Heart right ventricle (tissue), 16 donors: ENCODE measurements at regions not wholly inside any gene's neighbourhood (a gene's known extent, or its start where the extent isn't known, plus 50 kb on each side); places are given as distances from the start of the nearest gene placed in this dataset.
A peak's percentile ranks its signal among the peaks of the same experiment; 100 is the strongest.

Experiments
- ATAC-seq, 8 donors: fragments of 200-7000 bp; cut with Tn5 transposase; one replicate each; pipeline ENCODE4 v1.9.1; 2020; ENCODE audit warnings: mild to moderate bottlenecking in 8 of 8, moderate library complexity in 8 of 8, moderate number of reproducible peaks in 1 of 8
- DNase-seq, 2 donors: peaks; one replicate each; pipeline ENCODE4 v3.0.0-alpha.2; 2020
- H3K27ac ChIP-seq, 10 donors: fragments of 200-600 bp; sonication (generic) in 2 of 10; one replicate each; pipeline versions ENCODE4 v1.5.0 to v1.8.0; 2020 to 2022; ENCODE audit warnings: mild to moderate bottlenecking in 3 of 10
- H3K27me3 ChIP-seq, 7 donors: fragments of 200-600 bp; one replicate each; pipeline ENCODE4 v1.8.0; 2021 to 2022; ENCODE audit warnings: mild to moderate bottlenecking in 2 of 7
- H3K36me3 ChIP-seq, 9 donors: fragments of 200-600 bp; sonication (generic) in 1 of 9; one replicate each; pipeline versions ENCODE4 v1.5.0 to v1.8.0; 2020 to 2022; ENCODE audit warnings: mild to moderate bottlenecking in 2 of 9
- H3K4me1 ChIP-seq, 9 donors: fragments of 200-600 bp; sonication (generic) in 1 of 9; one replicate each; pipeline versions ENCODE4 v1.5.0 to v1.8.0; 2020 to 2022; ENCODE audit warnings: mild to moderate bottlenecking in 4 of 9
- H3K4me3 ChIP-seq, 10 donors: fragments of 200-600 bp; sonication (generic) in 2 of 10; one replicate each; pipeline versions ENCODE4 v1.5.0 to v1.8.0; 2020 to 2022; ENCODE audit warnings: mild to moderate bottlenecking in 7 of 10, moderate library complexity in 2 of 10
- H3K9me3 ChIP-seq, 11 donors: fragments of 200-600 bp in 10 of 11; sonication (generic) in 2 of 11; one replicate each; pipeline versions ENCODE4 v1.5.0 to v1.8.0; 2013 to 2022; ENCODE audit warnings: mild to moderate bottlenecking in 2 of 11, control low read depth in 1 of 11, moderate library complexity in 1 of 11
- WGBS, 2 donors: extraction: QIAGEN DNeasy Blood & Tissue Kit; methylation state at CpG; one replicate each; pipeline ENCODE4 v1.1.7; 2013; ENCODE audit warnings: inconsistent platforms in 1 of 2; 5-methylcytosine and 5-hydroxymethylcytosine counted together
- intact Hi-C, 10 donors: fragments of 100-400 bp; cut with DNase I; formaldehyde crosslinking; loops; one replicate each; pipeline versions ENCODE4 v1.11.1 to v1.14.2; 2022
- TF ChIP-seq, protein P1 (sequence below), 9 donors: fragments of 200-600 bp; sonication (generic) in 2 of 9; IDR thresholded peaks; one replicate each; pipeline versions ENCODE4 v1.5.0 to v1.8.0; 2021 to 2022; ENCODE audit warnings: antibody characterized with exemption in 9 of 9, mild to moderate bottlenecking in 5 of 9, moderate library complexity in 1 of 9
- donor health status: Arrhythmogenic right ventricular cardiomyopathy.
- donor health status: ischemic (EF 13 %, LVEDD 7.1; RV severe dilation, severe dysfunction).
- donor health status: healthy with polysubstance abuse.
- donor health status: DM: no; HTN: yes; CAD: no.
- donor health status: DM: no; HTN: no; CAD: no.
- donor health status: ischemic (EF 25% LVEDD 6.9; RV normal size, moderate dysfunction).
- donor health status: ischemic (EF 25% LVEDD 5.7; RV mildly dilated, moderate dysfunction).
- donor health status: healthy.
- donor health status: DM: yes; HTN: yes; CAD: no.
- donor health status: Ischemic cardiomyopathy.
- donor health status: ischemic (EF 35%, LVEDD 5.7; RV mildly dilated, moderate dysfunction).
- donor health status: nonischemic (EF 11% LVEDD 7.7; RV severe dilation, severe dysfunction).
- donor health status: DM: yes; HTN: yes; CAD: no.
- donor health status: PGD.
- donor health status: ischemic (EF 29% LVEDD 5.4; RV normal size, mild dysfunction).
- donor health status: nonischemic (EF 23%, LVEDD 6.1; RV moderate dilation, normal function).

DNA sequence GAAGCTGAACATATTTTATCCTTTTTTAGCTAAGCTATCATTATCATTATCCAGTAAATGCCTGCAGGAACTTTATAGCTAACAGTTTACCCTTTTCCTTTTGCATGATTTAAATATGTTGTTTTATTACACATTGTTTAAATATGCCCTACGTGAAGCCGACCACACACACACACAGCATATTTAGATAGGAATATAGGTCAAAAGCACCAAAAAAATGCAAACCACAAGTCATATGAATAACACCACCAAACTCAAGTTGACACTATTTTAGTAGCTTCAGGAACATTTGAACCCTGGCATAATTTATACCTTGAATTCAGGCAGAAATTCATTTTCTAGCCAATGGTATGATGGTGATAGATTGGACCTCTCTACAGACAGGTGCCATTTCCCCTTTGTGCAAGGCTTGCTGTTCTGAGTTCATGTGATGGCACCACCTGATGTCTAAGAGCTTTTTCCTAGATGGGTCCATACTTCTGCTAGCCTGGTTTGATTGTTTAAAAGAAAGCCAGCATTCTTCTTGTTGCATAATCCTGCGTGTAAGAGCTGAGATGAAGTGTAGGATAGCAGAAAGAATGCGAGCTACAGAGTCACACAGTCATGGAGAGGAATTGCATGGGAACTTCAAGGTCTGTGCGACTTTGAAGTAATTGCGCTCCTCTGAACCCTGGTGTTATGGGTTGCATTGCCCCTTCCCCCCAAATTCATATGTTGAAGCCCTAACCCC is 454.8 kb upstream of the SOX5 start:
- H3K36me3 ChIP-seq = no peaks in the 10 kb centered on the region
- no peak overlapping the region for H3K4me3 ChIP-seq
- H3K27me3 ChIP-seq = no peaks in the 10 kb centered on the region
- TF ChIP-seq, protein P1, sequence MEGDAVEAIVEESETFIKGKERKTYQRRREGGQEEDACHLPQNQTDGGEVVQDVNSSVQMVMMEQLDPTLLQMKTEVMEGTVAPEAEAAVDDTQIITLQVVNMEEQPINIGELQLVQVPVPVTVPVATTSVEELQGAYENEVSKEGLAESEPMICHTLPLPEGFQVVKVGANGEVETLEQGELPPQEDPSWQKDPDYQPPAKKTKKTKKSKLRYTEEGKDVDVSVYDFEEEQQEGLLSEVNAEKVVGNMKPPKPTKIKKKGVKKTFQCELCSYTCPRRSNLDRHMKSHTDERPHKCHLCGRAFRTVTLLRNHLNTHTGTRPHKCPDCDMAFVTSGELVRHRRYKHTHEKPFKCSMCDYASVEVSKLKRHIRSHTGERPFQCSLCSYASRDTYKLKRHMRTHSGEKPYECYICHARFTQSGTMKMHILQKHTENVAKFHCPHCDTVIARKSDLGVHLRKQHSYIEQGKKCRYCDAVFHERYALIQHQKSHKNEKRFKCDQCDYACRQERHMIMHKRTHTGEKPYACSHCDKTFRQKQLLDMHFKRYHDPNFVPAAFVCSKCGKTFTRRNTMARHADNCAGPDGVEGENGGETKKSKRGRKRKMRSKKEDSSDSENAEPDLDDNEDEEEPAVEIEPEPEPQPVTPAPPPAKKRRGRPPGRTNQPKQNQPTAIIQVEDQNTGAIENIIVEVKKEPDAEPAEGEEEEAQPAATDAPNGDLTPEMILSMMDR (IDR thresholded peaks at IDR 0.05) = no peak
- peaks cover 0 to 5% (median 0%) of the 10 kb centered on the region in 11 donors for H3K9me3 ChIP-seq
- intact Hi-C loops = loop anchor here in 1 of 10 donors (1.0 kb wide), 1 partner anchor 42 kb away; no protein-coding TSS in a partner anchor
- ATAC-seq = no peak
- 89 to 90% methylated on average over 6 of the region's 6 CpGs for WGBS, 2 donors
- H3K4me1 ChIP-seq = no peaks in the 10 kb centered on the region
- no peak for DNase-seq
- H3K27ac ChIP-seq = no peak overlapping the region

DNA sequence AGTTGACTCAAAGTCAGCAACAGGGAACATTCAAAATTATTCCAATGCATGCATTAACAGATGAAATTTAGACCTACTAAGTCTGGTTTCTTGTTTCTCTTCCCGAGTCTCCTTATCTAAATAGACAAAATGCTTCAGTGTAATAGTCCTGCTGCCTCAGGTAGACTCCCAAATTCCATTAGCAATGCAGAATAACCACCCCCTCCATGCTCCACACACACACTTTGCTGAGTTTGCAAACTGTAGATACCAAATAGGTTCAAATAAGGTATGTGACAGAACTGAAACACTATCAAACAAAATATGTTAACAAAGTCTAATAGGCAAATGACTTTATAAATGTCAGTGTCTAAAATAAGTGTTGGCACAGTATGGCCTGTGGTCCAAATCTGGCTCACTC is 451.1 kb upstream of the SOX5 start:
- no peak for ATAC-seq
- intact Hi-C loops = no loop called here
- TF ChIP-seq, protein P1 (IDR thresholded peaks at IDR 0.05) = no peak
- 68 to 72% methylated on average over 1 of the region's 1 CpG for WGBS, 2 donors
- Histone ChIP-seq H3K4me1 (no peaks in the 10 kb centered on the region), H3K27me3 (no peaks in the 10 kb centered on the region), H3K4me3 (no peak overlapping the region), H3K27ac (no peak overlapping the region), H3K9me3 (no peaks in the 10 kb centered on the region), H3K36me3 (no peaks in the 10 kb centered on the region)
- no peak for DNase-seq

DNA sequence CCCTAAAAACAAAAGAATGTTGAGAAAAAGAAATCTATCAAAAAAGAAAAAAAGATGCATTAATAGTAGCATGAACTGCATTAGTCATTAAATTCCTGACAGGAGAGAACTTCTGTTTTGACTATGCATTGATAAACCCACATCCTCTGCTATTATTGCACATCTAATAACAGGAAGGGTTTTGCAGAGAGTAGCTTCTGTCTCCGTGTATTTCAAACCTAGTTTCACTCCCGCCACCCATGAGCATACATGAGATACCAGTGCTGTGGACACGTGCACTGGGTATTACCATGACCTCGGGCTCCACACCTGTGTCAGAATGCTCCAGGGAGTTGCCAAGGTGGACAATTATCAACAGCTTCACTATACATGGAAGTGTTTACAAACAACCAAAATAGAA is 449.1 kb upstream of the SOX5 start:
- Histone ChIP-seq H3K4me1 (peaks cover 0 to 7% (median 0%) of the 10 kb centered on the region in 9 donors), H3K9me3 (no peaks in the 10 kb centered on the region), H3K36me3 (no peaks in the 10 kb centered on the region), H3K27ac (no peak overlapping the region), H3K4me3 (no peak overlapping the region), H3K27me3 (no peaks in the 10 kb centered on the region)
- WGBS, 2 donors = 77 to 83% methylated on average over 4 of the region's 4 CpGs
- intact Hi-C loops = no loop called here
- ATAC-seq (no peak), DNase-seq (no peak)
- TF ChIP-seq, protein P1 (IDR thresholded peaks at IDR 0.05) = no peak

DNA sequence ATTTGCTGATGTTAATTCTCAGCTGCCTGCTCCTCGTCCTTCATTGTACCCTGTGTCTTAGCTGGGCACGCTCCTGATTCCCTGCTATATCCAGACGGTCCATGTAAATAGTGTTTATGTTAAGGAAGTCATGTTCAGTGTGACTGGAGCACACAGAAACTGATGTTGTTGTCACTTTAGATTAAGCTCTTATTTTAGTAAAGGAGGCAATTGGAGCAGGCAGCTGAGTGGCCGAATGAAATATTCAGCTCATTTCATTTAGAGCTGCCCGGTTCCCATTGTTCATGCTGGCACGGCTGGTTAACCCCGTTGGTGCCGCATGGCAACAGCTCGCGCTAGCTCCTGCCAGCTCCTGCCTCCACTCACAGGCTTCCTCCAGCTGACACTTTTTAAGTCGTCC is 446.8 kb upstream of the SOX5 start:
- peak in 1 of 8 donors; percentile 52 for ATAC-seq
- no peaks in the 10 kb centered on the region for H3K27me3 ChIP-seq
- H3K27ac ChIP-seq = no peak overlapping the region
- peaks cover 0 to 11% (median 0%) of the 10 kb centered on the region in 11 donors for H3K9me3 ChIP-seq
- intact Hi-C loops = no loop called here
- no peaks in the 10 kb centered on the region for H3K36me3 ChIP-seq
- no peak for DNase-seq
- peaks cover 0 to 7% (median 0%) of the 10 kb centered on the region in 9 donors for H3K4me1 ChIP-seq
- TF ChIP-seq, protein P1 (IDR thresholded peaks at IDR 0.05) = no peak
- 29 to 37% methylated on average over 11 of the region's 11 CpGs for WGBS, 2 donors
- H3K4me3 ChIP-seq = no peak overlapping the region
